ENCODE measurements at regions not wholly inside any gene's neighbourhood (a gene's known extent, or its start where the extent isn't known, plus 50 kb on each side); places are given as distances from the start of the nearest gene placed in this dataset.

DNA sequence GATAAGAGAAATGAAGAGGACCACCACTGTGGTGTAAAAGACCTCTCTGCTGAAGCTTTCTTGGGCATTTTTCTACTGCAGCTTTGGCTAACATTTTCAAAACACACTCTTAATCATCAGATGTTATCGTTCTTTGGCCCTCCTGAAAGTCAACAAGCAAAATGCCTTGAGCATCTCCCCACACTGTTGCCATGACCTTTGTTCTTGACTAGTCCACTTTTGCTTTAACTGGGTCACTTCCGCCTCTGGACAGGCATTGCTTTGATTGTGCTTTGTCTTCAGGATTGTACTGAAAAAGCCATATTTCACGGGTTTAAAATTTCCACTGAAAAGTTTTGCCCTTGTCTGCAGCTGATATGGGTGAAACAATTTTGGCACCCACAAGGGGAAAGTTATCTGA lies 107.8 kb upstream of the CXCL12 start (continued):
- TF ChIP-seq, protein P1, sequence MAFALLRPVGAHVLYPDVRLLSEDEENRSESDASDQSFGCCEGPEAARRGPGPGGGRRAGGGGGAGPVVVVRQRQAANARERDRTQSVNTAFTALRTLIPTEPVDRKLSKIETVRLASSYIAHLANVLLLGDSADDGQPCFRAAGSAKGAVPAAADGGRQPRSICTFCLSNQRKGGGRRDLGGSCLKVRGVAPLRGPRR (CRISPR knock-in tag; IDR thresholded peaks at IDR 0.05): no peak
- no peak for TF ChIP-seq TARDBP (IDR thresholded peaks at IDR 0.05)
- no peak for TF ChIP-seq CREB5 (CRISPR knock-in tag; IDR thresholded peaks at IDR 0.05)

GRCh38 chr10:44498222-44498621 lies 113.3 kb upstream of the CXCL12 start:
- FAIRE-seq (no peak), DNase-seq (ENCODE audit: extremely low read depth in 1 of 4, low spot score in 3 of 4) (no peak), ATAC-seq (no peak)
- POLR2A ChIA-PET: no interaction called here
- intact Hi-C loops (cut with micrococcal nuclease): no loop called here
- Histone ChIP-seq H3K9me3 (replicated peaks; ENCODE audit: control insufficient read depth, insufficient read depth, low read depth, low read length) (no peaks in the 10 kb centered on the region), H3K9ac (ENCODE audit: insufficient read depth in 1 of 2, low read depth in 2 of 2, low read length in 2 of 2) (no peak overlapping the region), H3K27ac (ENCODE audit: extremely low read depth, low read depth, low read length) (no peak overlapping the region), H3K36me3 (ENCODE audit: control insufficient read depth, insufficient read depth, low read length) (no peaks in the 10 kb centered on the region), H3K27me3 (ENCODE audit: control insufficient read depth in 2 of 2, insufficient read depth in 2 of 2, low read length in 2 of 2) (no peaks in the 10 kb centered on the region), H3K4me1 (replicated peaks in 1 of 2; ENCODE audit: control insufficient read depth in 2 of 2, insufficient read depth in 2 of 2, low read length in 2 of 2) (no peaks in the 10 kb centered on the region), H3K79me2 (ENCODE audit: control insufficient read depth, insufficient read depth, low read length) (no peaks in the 10 kb centered on the region), H3K4me3 (no peak overlapping the region), H3K4me2 (ENCODE audit: insufficient read depth, low read length) (no peak overlapping the region), H4K20me1 (replicated peaks; ENCODE audit: control insufficient read depth, insufficient read depth, low read length) (no peaks in the 10 kb centered on the region), H2AFZ (ENCODE audit: low read depth, low read length) (no peak overlapping the region), H3K9me1 (ENCODE audit: control insufficient read depth, insufficient read depth, low read length) (no peaks in the 10 kb centered on the region)
- TF ChIP-seq TGIF2 (CRISPR knock-in tag; IDR thresholded peaks at IDR 0.05): no peak
- TF ChIP-seq ZNF140 (CRISPR knock-in tag; IDR thresholded peaks at IDR 0.05): no peak
- TF ChIP-seq ZNF134 (CRISPR knock-in tag; conservative IDR thresholded peaks at IDR 0.05): peak; percentile 96
- peak; percentile 64 for TF ChIP-seq RBM25 (IDR thresholded peaks at IDR 0.05; ENCODE audit: low read depth, low read length, severe bottlenecking)
- no peak for TF ChIP-seq BACH1 (tag; IDR thresholded peaks at IDR 0.05)
- CTCF ChIA-PET (ENCODE audit: low intra/inter-chr PET ratio): no interaction called here
- in situ Hi-C loops (cut with MboI): no loop called here
- no TSS peak for BruUV-seq (replicated peaks)
- under 1% methylated on average over 5 of the region's 5 CpGs for WGBS (ENCODE audit: insufficient coverage, low coverage, missing lambda C conversion rate)

Data from K562 (cell line).